Nephron (organoid): ENCODE measurements at regions not wholly inside any gene's neighbourhood (a gene's known extent, or its start where the extent isn't known, plus 50 kb on each side); places are given as distances from the start of the nearest gene placed in this dataset.
A peak's percentile ranks its signal among the peaks of the same experiment; 100 is the strongest.

Source experiments
- H3K27ac Mint-ChIP-seq, 3 experiments: 2 replicates each; pipeline ENCODE4 v1.8.0; 2020; ENCODE audit warnings: mixed read lengths in 3 of 3, mild to moderate bottlenecking in 2 of 3, moderate library complexity in 1 of 3
- H3K27me3 Mint-ChIP-seq: 2 replicates; pipeline ENCODE4 v1.8.0; 2021; ENCODE audit warnings: low read depth, mild to moderate bottlenecking, moderate library complexity, mixed read lengths
- H3K36me3 Mint-ChIP-seq: 2 replicates; pipeline ENCODE4 v1.8.0; 2020; ENCODE audit warnings: low read depth, mixed read lengths
- H3K4me1 Mint-ChIP-seq: 2 replicates; pipeline ENCODE4 v1.8.0; 2020; ENCODE audit warnings: mixed read lengths
- H3K4me3 Mint-ChIP-seq, 3 experiments: 2 replicates each; pipeline ENCODE4 v1.8.0; 2020; ENCODE audit warnings: mild to moderate bottlenecking in 3 of 3, mixed read lengths in 3 of 3, moderate library complexity in 2 of 3
- H3K9me3 Mint-ChIP-seq: 2 replicates; pipeline ENCODE4 v1.8.0; 2020; ENCODE audit warnings: mixed read lengths
- CTCF ChIP-seq, 3 experiments: fragments of 200-600 bp; sonication (generic); IDR thresholded peaks; one replicate each; pipeline ENCODE4 v1.5.0; 2021; ENCODE audit warnings: antibody characterized with exemption in 3 of 3; ENCODE audit not compliant: unreplicated experiment in 3 of 3

GRCh38 chr15:94610069-94610468 is 378.7 kb downstream of the MCTP2 start:
- Mint-ChIP-seq H3K4me1 (peaks cover 26% of the 10 kb centered on the region), H3K36me3 (no peaks in the 10 kb centered on the region), H3K9me3 (no peaks in the 10 kb centered on the region), H3K27me3 (no peaks in the 10 kb centered on the region), H3K4me3 (no peak overlapping the region), H3K27ac (peak overlapping the region; percentile 29 to 62 (median 54))
- no peak for TF ChIP-seq CTCF (IDR thresholded peaks at IDR 0.05; ENCODE audit: unreplicated experiment in 3 of 3)

GRCh38 chr15:94610485-94610884 is 379.1 kb downstream of the MCTP2 start:
- Mint-ChIP-seq H3K4me3 (no peak overlapping the region), H3K36me3 (no peaks in the 10 kb centered on the region), H3K4me1 (peaks cover 26% of the 10 kb centered on the region), H3K27ac (peak overlapping the region; percentile 29 to 62 (median 54)), H3K27me3 (no peaks in the 10 kb centered on the region), H3K9me3 (no peaks in the 10 kb centered on the region)
- no peak for TF ChIP-seq CTCF (IDR thresholded peaks at IDR 0.05; ENCODE audit: unreplicated experiment in 3 of 3)

- no peaks in the 10 kb centered on the region for H3K36me3 Mint-ChIP-seq
- no peaks in the 10 kb centered on the region for H3K9me3 Mint-ChIP-seq
- H3K27ac Mint-ChIP-seq = no peak overlapping the region
- TF ChIP-seq CTCF (IDR thresholded peaks at IDR 0.05; ENCODE audit: unreplicated experiment in 3 of 3) = no peak
- peaks cover 25% of the 10 kb centered on the region for H3K4me1 Mint-ChIP-seq
- no peak overlapping the region for H3K4me3 Mint-ChIP-seq
- H3K27me3 Mint-ChIP-seq = no peaks in the 10 kb centered on the region
Observed at GRCh38 chr15:94611656-94612055, 380.3 kb downstream of the MCTP2 start.

- Mint-ChIP-seq H3K9me3 (peaks cover 2% of the 10 kb centered on the region), H3K36me3 (no peaks in the 10 kb centered on the region), H3K4me1 (peaks cover 4% of the 10 kb centered on the region), H3K27ac (no peak overlapping the region), H3K27me3 (no peaks in the 10 kb centered on the region), H3K4me3 (no peak overlapping the region)
- TF ChIP-seq CTCF (IDR thresholded peaks at IDR 0.05; ENCODE audit: unreplicated experiment in 3 of 3) = no peak
Observed at GRCh38 chr15:94615688-94616087, 384.3 kb downstream of the MCTP2 start.

- peaks cover 2% of the 10 kb centered on the region for H3K9me3 Mint-ChIP-seq
- no peaks in the 10 kb centered on the region for H3K36me3 Mint-ChIP-seq
- no peaks in the 10 kb centered on the region for H3K27me3 Mint-ChIP-seq
- H3K4me3 Mint-ChIP-seq = no peak overlapping the region
- TF ChIP-seq CTCF (IDR thresholded peaks at IDR 0.05; ENCODE audit: unreplicated experiment in 3 of 3) = no peak
- H3K27ac Mint-ChIP-seq = no peak overlapping the region
- no peaks in the 10 kb centered on the region for H3K4me1 Mint-ChIP-seq
Observed at GRCh38 chr15:94620632-94621031, 389.3 kb downstream of the MCTP2 start.

GRCh38 chr15:94621736-94622135 is 390.4 kb downstream of the MCTP2 start:
- Mint-ChIP-seq H3K36me3 (no peaks in the 10 kb centered on the region), H3K27me3 (no peaks in the 10 kb centered on the region), H3K4me3 (no peak overlapping the region), H3K27ac (no peak overlapping the region), H3K4me1 (no peaks in the 10 kb centered on the region), H3K9me3 (peaks cover 2% of the 10 kb centered on the region)
- no peak for TF ChIP-seq CTCF (IDR thresholded peaks at IDR 0.05; ENCODE audit: unreplicated experiment in 3 of 3)
